ENCODE measurements at regions not wholly inside any gene's neighbourhood (a gene's known extent, or its start where the extent isn't known, plus 50 kb on each side); places are given as distances from the start of the nearest gene placed in this dataset.

- DNase-seq (ENCODE audit: low read depth) = no peak
Observed at GRCh38 chr22:49025791-49026493, 801.7 kb downstream of the BRD1 start.

- DNase-seq (ENCODE audit: low read depth) = no peak
Observed at GRCh38 chr22:49024775-49025440, 802.8 kb downstream of the BRD1 start.

GRCh38 chr22:49023879-49024774, 803.5 kb downstream of the BRD1 start:
- no peak for DNase-seq (ENCODE audit: low read depth)

GRCh38 chr22:49023161-49023878, 804.4 kb downstream of the BRD1 start:
- DNase-seq (ENCODE audit: low read depth) = no peak

GRCh38 chr22:49022816-49023160, 804.9 kb downstream of the BRD1 start:
- no peak for DNase-seq (ENCODE audit: low read depth)

- DNase-seq (ENCODE audit: low read depth) = no peak
Observed at GRCh38 chr22:49021926-49022815, 805.5 kb downstream of the BRD1 start.

- no peak for DNase-seq (ENCODE audit: low read depth)
Observed at GRCh38 chr22:49021131-49021925, 806.3 kb downstream of the BRD1 start.

- DNase-seq (ENCODE audit: low read depth) = no peak
Observed at GRCh38 chr22:49019737-49020713, 807.6 kb downstream of the BRD1 start.

GRCh38 chr22:49018601-49019000, 809.1 kb downstream of the BRD1 start:
- DNase-seq (ENCODE audit: low read depth) = no peak

GRCh38 chr22:49017482-49018329, 810.0 kb downstream of the BRD1 start:
- DNase-seq (ENCODE audit: low read depth) = no peak

GRCh38 chr22:49016909-49017481, 810.7 kb downstream of the BRD1 start:
- no peak for DNase-seq (ENCODE audit: low read depth)

- DNase-seq (ENCODE audit: low read depth) = no peak
Observed at GRCh38 chr22:49015993-49016908, 811.4 kb downstream of the BRD1 start.

GRCh38 chr22:49015459-49015858, 812.2 kb downstream of the BRD1 start:
- DNase-seq (ENCODE audit: low read depth) = no peak

GRCh38 chr22:49014227-49015201, 813.2 kb downstream of the BRD1 start:
- no peak for DNase-seq (ENCODE audit: low read depth)

- DNase-seq (ENCODE audit: low read depth) = no peak
Observed at GRCh38 chr22:49013707-49014106, 814.0 kb downstream of the BRD1 start.

Data from GM04503 (cell line).